NCI-H524 treated with DMSO at 0.1 percent for 48 hours (cell line): ENCODE measurements at regions not wholly inside any gene's neighbourhood (a gene's known extent, or its start where the extent isn't known, plus 50 kb on each side); places are given as distances from the start of the nearest gene placed in this dataset.

Experiments used
- DNase-seq: peaks from one replicate; lab custom pipeline; 2025; lab: John Stamatoyannopoulos, UW

GRCh38 chr5:61653807-61654580 lies 321.9 kb downstream of the ZSWIM6 start:
- DNase-seq = peak; percentile 62

- DNase-seq = no peak
Observed at GRCh38 chr5:61654876-61655275, 322.8 kb downstream of the ZSWIM6 start.

- DNase-seq = no peak
Observed at GRCh38 chr5:61657010-61657409, 325.0 kb downstream of the ZSWIM6 start.

GRCh38 chr5:61657686-61658085 lies 325.6 kb downstream of the ZSWIM6 start:
- no peak for DNase-seq

GRCh38 chr5:61658592-61659008 lies 326.5 kb downstream of the ZSWIM6 start:
- DNase-seq = peak; percentile 10

GRCh38 chr5:61659221-61659696 lies 327.2 kb downstream of the ZSWIM6 start:
- DNase-seq = no peak

GRCh38 chr5:61662670-61663069 lies 330.6 kb downstream of the ZSWIM6 start:
- DNase-seq = no peak

GRCh38 chr5:61666064-61666621 lies 334.1 kb downstream of the ZSWIM6 start:
- no peak for DNase-seq

- DNase-seq = no peak
Observed at GRCh38 chr5:61667525-61668218, 335.6 kb downstream of the ZSWIM6 start.

- no peak for DNase-seq
Observed at GRCh38 chr5:61669531-61669930, 337.5 kb downstream of the ZSWIM6 start.

GRCh38 chr5:61670941-61671340 lies 338.9 kb downstream of the ZSWIM6 start:
- DNase-seq = no peak

GRCh38 chr5:61673007-61673735 lies 341.1 kb downstream of the ZSWIM6 start:
- no peak for DNase-seq

GRCh38 chr5:61674378-61674777 lies 342.3 kb downstream of the ZSWIM6 start:
- no peak for DNase-seq

- DNase-seq = no peak
Observed at GRCh38 chr5:61675015-61675692, 343.1 kb downstream of the ZSWIM6 start.

- no peak for DNase-seq
Observed at GRCh38 chr5:61677220-61677619, 345.2 kb downstream of the ZSWIM6 start.

GRCh38 chr5:61678966-61679365 lies 346.9 kb downstream of the ZSWIM6 start:
- no peak for DNase-seq

- no peak for DNase-seq
Observed at GRCh38 chr5:61679562-61679961, 347.5 kb downstream of the ZSWIM6 start.

GRCh38 chr5:61680247-61680646 lies 348.2 kb downstream of the ZSWIM6 start:
- DNase-seq = no peak

- DNase-seq = no peak
Observed at GRCh38 chr5:61683148-61683547, 351.1 kb downstream of the ZSWIM6 start.

- DNase-seq = no peak
Observed at GRCh38 chr5:61683926-61684325, 351.9 kb downstream of the ZSWIM6 start.

GRCh38 chr5:61686491-61687257 lies 354.6 kb downstream of the ZSWIM6 start:
- no peak for DNase-seq
